GM20000 (cell line): ENCODE measurements at regions not wholly inside any gene's neighbourhood (a gene's known extent, or its start where the extent isn't known, plus 50 kb on each side); places are given as distances from the start of the nearest gene placed in this dataset.
"Not testable (repeated sequence)": the region's sequence is repeated elsewhere in the genome, so short reads cannot be mapped to it uniquely, and the experiment has no call there.

Source experiments
- DNase-seq: peaks from one replicate; pipeline ENCODE4 v3.0.0; 2012; ENCODE audit warnings: low spot score
- CTCF ChIP-seq: IDR thresholded peaks from 2 replicates; pipeline ENCODE4 v1.5.1; 2012; ENCODE audit warnings: mild to moderate bottlenecking, control low read depth; ENCODE audit errors: extremely low read depth, missing control alignments

- no peak for DNase-seq
- no peak for TF ChIP-seq CTCF
Observed at GRCh38 chr17:31609331-31609730, 217.9 kb downstream of the RAB11FIP4 start.

GRCh38 chr17:31608659-31609254 lies 217.3 kb downstream of the RAB11FIP4 start:
- DNase-seq, result no peak
- TF ChIP-seq CTCF, result no peak

- DNase-seq, result no peak
- no peak for TF ChIP-seq CTCF
Observed at GRCh38 chr17:31605761-31606160, 214.3 kb downstream of the RAB11FIP4 start.

- no peak for DNase-seq
- no peak for TF ChIP-seq CTCF
Observed at GRCh38 chr17:31604936-31605335, 213.5 kb downstream of the RAB11FIP4 start.

GRCh38 chr17:31600144-31600543 lies 208.7 kb downstream of the RAB11FIP4 start:
- DNase-seq, result not testable (repeated sequence)

GRCh38 chr17:31598921-31599571 lies 207.6 kb downstream of the RAB11FIP4 start:
- DNase-seq, result no peak
- TF ChIP-seq CTCF, result no peak

GRCh38 chr17:31598399-31598782 lies 206.9 kb downstream of the RAB11FIP4 start:
- DNase-seq, result no peak
- no peak for TF ChIP-seq CTCF
